K562 (cell line): ENCODE measurements at regions not wholly inside any gene's neighbourhood (a gene's known extent, or its start where the extent isn't known, plus 50 kb on each side); places are given as distances from the start of the nearest gene placed in this dataset.

Experiments used
- ATAC-seq: fragments of 200-7000 bp; cut with Tn5 transposase; 3 replicates; pipeline ENCODE4 v1.9.1; 2020; ENCODE audit warnings: moderate library complexity
- BruUV-seq: library from RNA; stranded (reverse); fragments of 400-500 nt; replicated peaks from 2 replicates; lab custom pipeline; 2021; lab: Mats Ljungman, UMichigan
- CTCF ChIA-PET: fragments of 300-600 bp; formaldehyde crosslinking; extraction: SDS; loops from one replicate; lab custom pipeline; 2021; ENCODE audit warnings: low intra/inter-chr PET ratio; lab: Yijun Ruan, JAX
- POLR2A ChIA-PET: fragments of 300-600, 350-650 bp; sonication (Branson Sonifier 250); formaldehyde crosslinking; extraction: SDS; loops from one replicate; lab custom pipeline; 2021; ENCODE audit warnings: antibody characterized with exemption, inconsistent platforms; lab: Yijun Ruan, JAX
- DNase-seq, 4 experiments: peaks; one replicate each; pipeline versions ENCODE4 v3.0.0 to v3.0.0-alpha.2; 2011 to 2018; ENCODE audit warnings: low spot score in 3 of 4, mixed read lengths in 3 of 4; ENCODE audit errors: extremely low read depth in 1 of 4
- FAIRE-seq: peaks from 2 replicates; lab custom pipeline; 2011; peaks lifted over from hg19 to GRCh38; lab: Jason Lieb, UNC
- H2AFZ ChIP-seq: 2 replicates; pipeline ENCODE4 v1.6.0; 2011; ENCODE audit warnings: low read depth, low read length, control low read depth, inconsistent platforms
- H3K27ac ChIP-seq: fragments of 200-600 bp; 3 replicates; pipeline ENCODE4 v1.8.0; 2011; ENCODE audit warnings: low read depth, mild to moderate bottlenecking, control low read depth, inconsistent platforms, low read length, moderate library complexity, mixed read lengths; ENCODE audit errors: extremely low read depth
- H3K27me3 ChIP-seq, 2 experiments: fragments of 300-600 bp in 1 of 2; 2 replicates in 1 of 2; 3 replicates in 1 of 2; pipeline versions ENCODE4 v1.6.0 to v1.8.0; 2011; ENCODE audit warnings: inconsistent platforms in 2 of 2, low read length in 2 of 2, mild to moderate bottlenecking in 1 of 2, mixed read lengths in 1 of 2, moderate library complexity in 1 of 2; ENCODE audit not compliant: control insufficient read depth in 2 of 2, insufficient read depth in 2 of 2
- H3K36me3 ChIP-seq: fragments of 300-600 bp; 3 replicates; pipeline ENCODE4 v1.8.0; 2011; ENCODE audit warnings: mild to moderate bottlenecking, low read length, inconsistent platforms; ENCODE audit not compliant: control insufficient read depth, insufficient read depth
- H3K4me1 ChIP-seq, 2 experiments: fragments of 200-600 bp in 1 of 2; replicated peaks in 1 of 2; 2 replicates in 1 of 2; 3 replicates in 1 of 2; pipeline versions ENCODE4 v1.5.1 to v1.8.0; 2011; ENCODE audit warnings: inconsistent platforms in 2 of 2, low read length in 2 of 2, mild to moderate bottlenecking in 1 of 2, mixed read lengths in 1 of 2, moderate library complexity in 1 of 2; ENCODE audit not compliant: control insufficient read depth in 2 of 2, insufficient read depth in 2 of 2
- H3K4me2 ChIP-seq: 2 replicates; pipeline ENCODE4 v1.6.1; 2011; ENCODE audit warnings: low read length, control low read depth, inconsistent platforms, mixed read lengths; ENCODE audit not compliant: insufficient read depth
- H3K4me3 ChIP-seq: fragments of 200-600 bp; sonication (generic), shearing (Covaris generic); 2 replicates; pipeline ENCODE4 v1.5.1; 2016; ENCODE audit warnings: control low read depth, inconsistent platforms
- H3K79me2 ChIP-seq: fragments of 200-600 bp; 3 replicates; pipeline ENCODE4 v1.8.0; 2011; ENCODE audit warnings: low read length, inconsistent platforms; ENCODE audit not compliant: control insufficient read depth, insufficient read depth
- H3K9ac ChIP-seq, 2 experiments: 2 replicates each; pipeline versions ENCODE4 v1.6.0 to v1.6.1; 2011; ENCODE audit warnings: low read depth in 2 of 2, low read length in 2 of 2, control low read depth in 1 of 2, inconsistent platforms in 1 of 2, mild to moderate bottlenecking in 1 of 2, mixed read lengths in 1 of 2; ENCODE audit not compliant: insufficient read depth in 1 of 2
- H3K9me1 ChIP-seq: one replicate; pipeline ENCODE4 v1.6.0; 2011; ENCODE audit warnings: inconsistent platforms, mild to moderate bottlenecking, low read length, moderate library complexity; ENCODE audit not compliant: control insufficient read depth, insufficient read depth
- H3K9me3 ChIP-seq: replicated peaks from 2 replicates; pipeline ENCODE4 v1.5.1; 2011; ENCODE audit warnings: low read depth, low read length, inconsistent platforms; ENCODE audit not compliant: control insufficient read depth, insufficient read depth
- H4K20me1 ChIP-seq: replicated peaks from 2 replicates; pipeline ENCODE4 v1.6.1; 2011; ENCODE audit warnings: low read length, inconsistent platforms, mixed read lengths; ENCODE audit not compliant: control insufficient read depth, insufficient read depth
- DDX20 ChIP-seq: fragments of 450-650 bp; IDR thresholded peaks from 2 replicates; pipeline ENCODE4 v1.6.1; 2016; ENCODE audit warnings: missing genetic modification characterization, low read depth, mild to moderate bottlenecking, missing compliant biosample characterization, moderate library complexity
- DNMT1 ChIP-seq: fragments of 450-650 bp; IDR thresholded peaks from 2 replicates; pipeline ENCODE4 v1.6.1; 2016; ENCODE audit warnings: antibody characterized with exemption, mild to moderate bottlenecking
- FOXJ2 ChIP-seq: fragments of 200-800 bp; sonication (Bioruptor generic); IDR thresholded peaks from 2 replicates; pipeline ENCODE4 v1.6.1; 2016; ENCODE audit warnings: missing genetic modification characterization, missing compliant biosample characterization
- HBP1 ChIP-seq: fragments of 450-650 bp; formaldehyde crosslinking; IDR thresholded peaks from 2 replicates; pipeline ENCODE4 v1.4.0; 2022; ENCODE audit warnings: missing genetic modification characterization
- IFI16 ChIP-seq: fragments of 250-450 bp; sonication (Bioruptor Pico); IDR thresholded peaks from 2 replicates; pipeline ENCODE4 v2.1.2; 2022; ENCODE audit warnings: mild to moderate bottlenecking, inconsistent platforms
- JUN ChIP-seq, 2 experiments: sonication (generic) in 1 of 2; formaldehyde crosslinking in 1 of 2; IDR thresholded peaks; 2 replicates each; pipeline versions ENCODE4 v1.6.1 to v1.8.0; 2012 to 2022; ENCODE audit warnings: borderline replicate concordance in 2 of 2, mild to moderate bottlenecking in 2 of 2, improper control_type of control experiment in 1 of 2, low read depth in 1 of 2, low read length in 1 of 2, missing genetic modification reagents in 1 of 2
- NFRKB ChIP-seq: fragments of 450-650 bp; IDR thresholded peaks from 2 replicates; pipeline ENCODE4 v1.6.1; 2016; ENCODE audit warnings: low read depth
- PHF21A ChIP-seq: fragments of 450-650 bp; IDR thresholded peaks from 2 replicates; pipeline ENCODE4 v1.6.1; 2017; ENCODE audit warnings: low read depth, borderline replicate concordance
- SNIP1 ChIP-seq: fragments of 450-650 bp; IDR thresholded peaks from 2 replicates; pipeline ENCODE4 v1.7.1; 2017; ENCODE audit warnings: low read depth, mild to moderate bottlenecking
- TBP ChIP-seq: optimal IDR thresholded peaks from 2 replicates; pipeline ENCODE3; 2011; ENCODE audit warnings: low read depth, low read length, improper control_type of control experiment
- ZFPM2 ChIP-seq: fragments of 250-450 bp; sonication (Bioruptor Pico); IDR thresholded peaks from 2 replicates; pipeline ENCODE4 v1.5.1; 2022; ENCODE audit warnings: mild to moderate bottlenecking
- ZNF518B ChIP-seq: fragments of 250-450 bp; sonication (Bioruptor Pico); IDR thresholded peaks from 2 replicates; pipeline ENCODE4 v1.5.0; 2021; ENCODE audit warnings: mild to moderate bottlenecking, moderate library complexity
- ZNF644 ChIP-seq: fragments of 200-800 bp; sonication (Bioruptor generic); IDR thresholded peaks from 2 replicates; pipeline ENCODE4 v1.6.1; 2016; ENCODE audit warnings: low read depth, missing genetic modification characterization, missing compliant biosample characterization
- WGBS: fragments of 100-300 bp; shearing (Covaris generic); methylation state at CpG from one replicate; pipeline ENCODE4 v1.1.6; 2016; ENCODE audit warnings: low coverage, mixed read lengths; ENCODE audit not compliant: insufficient coverage; ENCODE audit errors: missing lambda C conversion rate; 5-methylcytosine and 5-hydroxymethylcytosine counted together
- in situ Hi-C: fragments of 300-500 bp; cut with MboI; formaldehyde crosslinking; loops from 4 replicates; pipeline ENCODE4 v1.15.0; 2018; ENCODE audit warnings: inconsistent platforms, mixed read lengths
- intact Hi-C: fragments of 100-400 bp; cut with micrococcal nuclease; formaldehyde crosslinking; loops from 2 replicates; pipeline ENCODE4 v1.14.2; 2022
- TF ChIP-seq, protein P1 (sequence below), 3 experiments: IDR thresholded peaks in 2 of 3; conservative IDR thresholded peaks in 1 of 3; 2 replicates each; pipeline ENCODE4 v1.5.1; 2011 to 2012; ENCODE audit warnings: low read length in 3 of 3, mild to moderate bottlenecking in 3 of 3, control low read depth in 2 of 3, improper control_type of control experiment in 1 of 3, inconsistent platforms in 1 of 3, low read depth in 1 of 3, mixed read lengths in 1 of 3, moderate library complexity in 1 of 3; ENCODE audit not compliant: insufficient read depth in 2 of 3
- TF ChIP-seq, protein P2 (sequence below): sonication (generic); formaldehyde crosslinking; IDR thresholded peaks from 2 replicates; pipeline ENCODE4 v1.9.0; 2022; ENCODE audit warnings: mild to moderate bottlenecking, missing genetic modification reagents

- TF ChIP-seq ZFPM2 (CRISPR knock-in tag): no peak
- TF ChIP-seq, protein P1, sequence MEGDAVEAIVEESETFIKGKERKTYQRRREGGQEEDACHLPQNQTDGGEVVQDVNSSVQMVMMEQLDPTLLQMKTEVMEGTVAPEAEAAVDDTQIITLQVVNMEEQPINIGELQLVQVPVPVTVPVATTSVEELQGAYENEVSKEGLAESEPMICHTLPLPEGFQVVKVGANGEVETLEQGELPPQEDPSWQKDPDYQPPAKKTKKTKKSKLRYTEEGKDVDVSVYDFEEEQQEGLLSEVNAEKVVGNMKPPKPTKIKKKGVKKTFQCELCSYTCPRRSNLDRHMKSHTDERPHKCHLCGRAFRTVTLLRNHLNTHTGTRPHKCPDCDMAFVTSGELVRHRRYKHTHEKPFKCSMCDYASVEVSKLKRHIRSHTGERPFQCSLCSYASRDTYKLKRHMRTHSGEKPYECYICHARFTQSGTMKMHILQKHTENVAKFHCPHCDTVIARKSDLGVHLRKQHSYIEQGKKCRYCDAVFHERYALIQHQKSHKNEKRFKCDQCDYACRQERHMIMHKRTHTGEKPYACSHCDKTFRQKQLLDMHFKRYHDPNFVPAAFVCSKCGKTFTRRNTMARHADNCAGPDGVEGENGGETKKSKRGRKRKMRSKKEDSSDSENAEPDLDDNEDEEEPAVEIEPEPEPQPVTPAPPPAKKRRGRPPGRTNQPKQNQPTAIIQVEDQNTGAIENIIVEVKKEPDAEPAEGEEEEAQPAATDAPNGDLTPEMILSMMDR (IDR thresholded peaks at IDR 0.05 in 2 of 3, conservative IDR thresholded peaks at IDR 0.05 in 1 of 3; ENCODE audit: insufficient read depth in 2 of 3, low read depth in 1 of 3, low read length in 3 of 3): no peak
- TF ChIP-seq DDX20 (tag): no peak
- no peak for TF ChIP-seq ZNF518B (CRISPR knock-in tag)
- no peak for TF ChIP-seq PHF21A
Observed at GRCh38 chr2:187924293-187924692, 367.4 kb upstream of the GULP1 start (continued).

DNA sequence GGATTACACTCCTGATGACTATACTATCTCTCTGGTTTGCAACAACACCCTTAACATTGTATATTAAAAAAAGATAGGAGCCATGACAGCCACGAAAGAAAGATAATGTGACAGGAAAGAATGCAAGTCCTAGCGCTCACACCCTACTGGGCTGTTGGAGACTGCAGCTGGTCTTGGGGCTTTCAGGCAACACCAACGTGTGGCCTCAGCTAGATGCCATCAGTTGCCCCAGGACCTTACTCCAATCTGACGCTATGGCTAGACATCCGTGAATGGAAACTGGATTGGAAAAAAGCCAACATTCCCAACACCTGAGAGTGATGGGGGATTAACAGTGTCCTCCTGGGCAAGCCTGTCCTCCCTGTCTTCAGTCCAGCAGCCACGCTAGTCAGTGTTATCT lies 357.4 kb upstream of the GULP1 start:
- no peak for DNase-seq
- Histone ChIP-seq H3K4me3 (no peak overlapping the region), H3K27me3 (no peaks in the 10 kb centered on the region), H3K36me3 (no peaks in the 10 kb centered on the region), H3K4me1 (no peaks in the 10 kb centered on the region), H3K9me1 (no peaks in the 10 kb centered on the region), H3K9ac (no peak overlapping the region), H3K9me3 (no peaks in the 10 kb centered on the region), H3K4me2 (no peak overlapping the region), H3K27ac (no peak overlapping the region), H3K79me2 (no peaks in the 10 kb centered on the region), H4K20me1 (no peaks in the 10 kb centered on the region), H2AFZ (no peak overlapping the region)
- intact Hi-C loops: no loop called here
- POLR2A ChIA-PET: interaction anchor here (0.5 kb wide), 1 partner anchor 15 kb away, joined by 3 read pairs; no protein-coding TSS in a partner anchor
- FAIRE-seq: no peak
- in situ Hi-C loops: no loop called here
- BruUV-seq: no TSS peak
- ATAC-seq: no peak
- 1% methylated on average over 6 of the region's 6 CpGs for WGBS
- CTCF ChIA-PET: no interaction called here
- no peak for TF ChIP-seq HBP1 (CRISPR knock-in tag)
- TF ChIP-seq, protein P2, sequence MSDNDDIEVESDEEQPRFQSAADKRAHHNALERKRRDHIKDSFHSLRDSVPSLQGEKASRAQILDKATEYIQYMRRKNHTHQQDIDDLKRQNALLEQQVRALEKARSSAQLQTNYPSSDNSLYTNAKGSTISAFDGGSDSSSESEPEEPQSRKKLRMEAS (CRISPR knock-in tag): no peak
- TF ChIP-seq IFI16: no peak
- no peak for TF ChIP-seq NFRKB
- TF ChIP-seq FOXJ2 (tag): no peak
- no peak for TF ChIP-seq ZNF644
- TF ChIP-seq TBP: no peak
- TF ChIP-seq SNIP1: no peak
- no peak for TF ChIP-seq JUN (IDR thresholded peaks at IDR 0.05; ENCODE audit: borderline replicate concordance, low read depth, low read length)
- no peak for TF ChIP-seq JUN (CRISPR knock-in tag; IDR thresholded peaks at IDR 0.05; ENCODE audit: borderline replicate concordance)
- TF ChIP-seq DNMT1: no peak
